RWPE1 (cell line): ENCODE measurements at regions not wholly inside any gene's neighbourhood (a gene's known extent, or its start where the extent isn't known, plus 50 kb on each side); places are given as distances from the start of the nearest gene placed in this dataset.

Experiments
- CTCF ChIA-PET: fragments of 350-600 bp; sonication (Branson Sonifier 250); formaldehyde crosslinking; extraction: SDS; loops from one replicate; lab custom pipeline; 2021; lab: Yijun Ruan, JAX
- POLR2A ChIA-PET: fragments of 400-600 bp; formaldehyde crosslinking; extraction: SDS; loops from one replicate; lab custom pipeline; 2020; ENCODE audit warnings: antibody characterized with exemption; ENCODE audit not compliant: low non-redundant PET; lab: Yijun Ruan, JAX
- DNase-seq: peaks from one replicate; pipeline ENCODE4 v3.0.0; 2012; ENCODE audit warnings: low spot score
- H3K27ac ChIP-seq: fragments of 450-650 bp; 2 replicates; pipeline ENCODE4 v1.5.1; 2017
- TF ChIP-seq, protein P1 (sequence below): fragments of 450-650 bp; conservative IDR thresholded peaks from 2 replicates; pipeline ENCODE4 v1.5.1; 2017; ENCODE audit warnings: low read depth, mild to moderate bottlenecking

- no peak for DNase-seq
- H3K27ac ChIP-seq: no peak overlapping the region
- ChIA-PET CTCF (no interaction called here), POLR2A (no interaction called here)
- TF ChIP-seq, protein P1, sequence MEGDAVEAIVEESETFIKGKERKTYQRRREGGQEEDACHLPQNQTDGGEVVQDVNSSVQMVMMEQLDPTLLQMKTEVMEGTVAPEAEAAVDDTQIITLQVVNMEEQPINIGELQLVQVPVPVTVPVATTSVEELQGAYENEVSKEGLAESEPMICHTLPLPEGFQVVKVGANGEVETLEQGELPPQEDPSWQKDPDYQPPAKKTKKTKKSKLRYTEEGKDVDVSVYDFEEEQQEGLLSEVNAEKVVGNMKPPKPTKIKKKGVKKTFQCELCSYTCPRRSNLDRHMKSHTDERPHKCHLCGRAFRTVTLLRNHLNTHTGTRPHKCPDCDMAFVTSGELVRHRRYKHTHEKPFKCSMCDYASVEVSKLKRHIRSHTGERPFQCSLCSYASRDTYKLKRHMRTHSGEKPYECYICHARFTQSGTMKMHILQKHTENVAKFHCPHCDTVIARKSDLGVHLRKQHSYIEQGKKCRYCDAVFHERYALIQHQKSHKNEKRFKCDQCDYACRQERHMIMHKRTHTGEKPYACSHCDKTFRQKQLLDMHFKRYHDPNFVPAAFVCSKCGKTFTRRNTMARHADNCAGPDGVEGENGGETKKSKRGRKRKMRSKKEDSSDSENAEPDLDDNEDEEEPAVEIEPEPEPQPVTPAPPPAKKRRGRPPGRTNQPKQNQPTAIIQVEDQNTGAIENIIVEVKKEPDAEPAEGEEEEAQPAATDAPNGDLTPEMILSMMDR: no peak
These were observed 182.2 kb upstream of the GNAI1 start for GRCh38 chr7:79952399-79952798.

DNA sequence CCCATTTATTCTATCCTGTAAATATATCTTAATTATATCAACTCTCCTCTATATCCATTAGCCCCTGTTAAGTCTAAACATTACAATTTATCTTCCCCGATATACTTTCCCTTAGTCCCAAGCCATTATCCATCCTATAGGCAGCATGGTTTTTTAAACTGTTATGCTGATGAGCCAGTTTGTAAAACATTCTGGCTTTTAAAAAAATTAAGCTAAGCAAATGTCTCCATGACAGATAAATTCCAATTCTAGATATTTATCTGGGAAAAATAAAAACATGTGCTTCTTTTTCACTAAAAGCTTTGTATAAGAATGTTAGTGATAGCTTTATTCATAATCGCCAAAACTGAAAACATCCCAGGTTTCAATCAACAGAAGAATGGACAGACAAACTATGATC is 183.2 kb upstream of the GNAI1 start:
- H3K27ac ChIP-seq: no peak overlapping the region
- TF ChIP-seq, protein P1: no peak
- POLR2A ChIA-PET: no interaction called here
- DNase-seq: no peak
- CTCF ChIA-PET: no interaction called here

DNA sequence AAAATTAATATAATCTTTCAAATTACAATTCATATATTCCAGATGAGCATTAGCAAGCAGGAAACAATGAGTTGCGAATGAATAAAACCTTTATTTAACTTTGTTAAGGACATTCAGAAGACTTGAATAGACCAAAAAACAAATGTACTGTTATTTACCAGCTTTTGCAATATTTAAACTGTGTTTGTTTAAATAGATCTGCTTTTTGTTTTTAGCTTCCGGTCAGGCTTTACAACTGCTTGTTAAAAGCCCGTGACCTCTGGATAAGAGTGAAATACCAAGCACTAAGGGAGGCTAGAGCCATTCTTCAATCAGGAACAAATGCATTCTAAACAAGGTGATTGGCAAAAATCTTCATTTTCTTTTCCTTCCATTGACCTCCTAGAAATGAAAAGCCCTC is 184.9 kb upstream of the GNAI1 start:
- TF ChIP-seq, protein P1: no peak
- ChIA-PET POLR2A (no interaction called here), CTCF (no interaction called here)
- DNase-seq: no peak
- no peak overlapping the region for H3K27ac ChIP-seq

- TF ChIP-seq, protein P1: no peak
- H3K27ac ChIP-seq: no peak overlapping the region
- ChIA-PET POLR2A (no interaction called here), CTCF (no interaction called here)
- DNase-seq: no peak
These were observed 198.2 kb upstream of the GNAI1 start for GRCh38 chr7:79936281-79936983.

- ChIA-PET POLR2A (no interaction called here), CTCF (no interaction called here)
- TF ChIP-seq, protein P1: no peak
- DNase-seq: no peak
- H3K27ac ChIP-seq: no peak overlapping the region
These were observed 199.9 kb upstream of the GNAI1 start for GRCh38 chr7:79934727-79935126.

DNA sequence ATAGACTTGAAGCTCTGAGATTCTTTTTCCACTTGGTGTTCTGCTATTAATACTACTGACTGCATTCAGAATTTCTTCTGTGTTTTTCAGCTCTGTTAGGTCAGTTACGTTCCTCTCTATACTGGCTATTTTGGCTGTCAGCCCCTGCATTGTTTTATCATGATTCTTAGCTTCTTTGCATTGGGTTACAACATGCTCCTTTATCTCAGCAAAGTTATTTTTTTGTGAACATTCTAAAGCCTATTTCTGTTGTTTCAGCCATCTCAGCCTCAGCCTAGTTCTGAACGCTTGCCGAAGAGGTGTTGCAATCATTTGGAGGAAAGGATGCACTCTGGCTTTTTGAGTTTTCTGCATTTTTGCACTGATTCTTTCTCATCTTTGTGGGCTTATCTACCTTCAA is 201.5 kb upstream of the GNAI1 start:
- no peak for DNase-seq
- ChIA-PET CTCF (no interaction called here), POLR2A (no interaction called here)
- H3K27ac ChIP-seq: no peak overlapping the region
- TF ChIP-seq, protein P1: no peak
